Stomach (tissue), 4 donors: ENCODE measurements at regions not wholly inside any gene's neighbourhood (a gene's known extent, or its start where the extent isn't known, plus 50 kb on each side); places are given as distances from the start of the nearest gene placed in this dataset.

ENCODE experiments used
- CTCF ChIP-seq, 7 experiments: fragments of 450-650 bp in 4 of 7; fragments of 200-600 bp in 3 of 7; sonication (generic) in 3 of 7; IDR thresholded peaks; one replicate each; pipeline ENCODE4 v1.5.1; 2016 to 2019; ENCODE audit warnings: antibody characterized with exemption in 7 of 7, control low read depth in 2 of 7, mild to moderate bottlenecking in 1 of 7
- EP300 ChIP-seq: sonication (generic); formaldehyde crosslinking; IDR thresholded peaks from one replicate; pipeline ENCODE4 v1.6.1; 2017; ENCODE audit warnings: antibody characterized with exemption
- POLR2A ChIP-seq, 4 donors: fragments of 450-650 bp; IDR thresholded peaks; one replicate each; pipeline ENCODE4 v1.6.1; 2016; ENCODE audit warnings: antibody characterized with exemption in 4 of 4, control low read depth in 2 of 4, mild to moderate bottlenecking in 1 of 4, moderate library complexity in 1 of 4

GRCh38 chr1:25042331-25043227 is 112.5 kb upstream of the RUNX3 start:
- no peak for TF ChIP-seq EP300
- no peak for TF ChIP-seq CTCF (IDR thresholded peaks at IDR 0.05)
- no peak for TF ChIP-seq POLR2A (IDR thresholded peaks at IDR 0.05)
